ENCODE measurements at regions not wholly inside any gene's neighbourhood (a gene's known extent, or its start where the extent isn't known, plus 50 kb on each side); places are given as distances from the start of the nearest gene placed in this dataset.

DNA sequence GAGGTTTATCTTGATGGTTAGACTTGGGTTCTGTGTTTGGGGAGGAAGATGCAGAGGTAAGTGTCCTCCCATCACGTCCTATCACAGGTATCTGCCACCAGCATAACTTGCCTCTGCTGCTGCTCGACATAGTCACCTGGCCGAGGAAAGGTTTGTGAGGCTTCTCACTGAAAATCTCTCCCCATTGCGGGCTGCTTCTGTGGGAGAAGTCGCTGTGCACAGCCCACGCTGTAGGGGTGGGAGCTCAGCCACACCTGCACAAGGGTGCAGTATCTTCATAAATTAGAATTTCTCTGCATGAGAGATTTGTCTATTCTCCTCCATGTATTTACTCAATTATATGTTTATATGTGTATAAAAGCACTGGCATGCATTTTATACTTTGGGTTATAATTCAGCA is 415.7 kb upstream of the MYT1L start:
- TF ChIP-seq, protein P1, sequence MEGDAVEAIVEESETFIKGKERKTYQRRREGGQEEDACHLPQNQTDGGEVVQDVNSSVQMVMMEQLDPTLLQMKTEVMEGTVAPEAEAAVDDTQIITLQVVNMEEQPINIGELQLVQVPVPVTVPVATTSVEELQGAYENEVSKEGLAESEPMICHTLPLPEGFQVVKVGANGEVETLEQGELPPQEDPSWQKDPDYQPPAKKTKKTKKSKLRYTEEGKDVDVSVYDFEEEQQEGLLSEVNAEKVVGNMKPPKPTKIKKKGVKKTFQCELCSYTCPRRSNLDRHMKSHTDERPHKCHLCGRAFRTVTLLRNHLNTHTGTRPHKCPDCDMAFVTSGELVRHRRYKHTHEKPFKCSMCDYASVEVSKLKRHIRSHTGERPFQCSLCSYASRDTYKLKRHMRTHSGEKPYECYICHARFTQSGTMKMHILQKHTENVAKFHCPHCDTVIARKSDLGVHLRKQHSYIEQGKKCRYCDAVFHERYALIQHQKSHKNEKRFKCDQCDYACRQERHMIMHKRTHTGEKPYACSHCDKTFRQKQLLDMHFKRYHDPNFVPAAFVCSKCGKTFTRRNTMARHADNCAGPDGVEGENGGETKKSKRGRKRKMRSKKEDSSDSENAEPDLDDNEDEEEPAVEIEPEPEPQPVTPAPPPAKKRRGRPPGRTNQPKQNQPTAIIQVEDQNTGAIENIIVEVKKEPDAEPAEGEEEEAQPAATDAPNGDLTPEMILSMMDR (IDR thresholded peaks at IDR 0.05), result no peak
- no peak for TF ChIP-seq POLR2A (IDR thresholded peaks at IDR 0.05)
